CD1c-positive myeloid dendritic cell (primary cell): ENCODE measurements at regions not wholly inside any gene's neighbourhood (a gene's known extent, or its start where the extent isn't known, plus 50 kb on each side); places are given as distances from the start of the nearest gene placed in this dataset.
"Not testable (repeated sequence)": the region's sequence is repeated elsewhere in the genome, so short reads cannot be mapped to it uniquely, and the experiment has no call there.

Source experiments
- DNase-seq: peaks from one replicate; pipeline ENCODE4 v3.0.0-alpha.2; 2016; ENCODE audit errors: extremely low spot score

DNA sequence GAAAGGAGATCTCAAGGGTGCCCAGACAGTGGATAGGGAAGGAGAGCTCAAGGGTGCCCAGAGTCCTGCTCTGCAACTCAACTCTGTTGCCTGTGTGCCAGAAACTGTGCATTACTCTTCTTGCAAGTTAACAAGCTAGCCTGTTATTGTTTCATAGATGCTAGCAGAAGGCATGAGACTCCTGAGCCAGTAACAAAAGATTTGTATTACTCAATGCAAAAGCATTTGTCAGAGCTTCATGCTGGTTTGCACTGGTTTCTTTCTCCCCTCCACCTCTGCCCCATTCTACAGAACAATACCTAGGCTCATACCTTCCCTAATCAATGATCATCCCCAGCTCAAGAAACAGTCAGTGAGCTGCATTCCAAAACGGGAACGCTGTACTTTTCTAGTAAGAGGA, 124.5 kb upstream of the NEIL3 start:
- DNase-seq, result no peak

DNA sequence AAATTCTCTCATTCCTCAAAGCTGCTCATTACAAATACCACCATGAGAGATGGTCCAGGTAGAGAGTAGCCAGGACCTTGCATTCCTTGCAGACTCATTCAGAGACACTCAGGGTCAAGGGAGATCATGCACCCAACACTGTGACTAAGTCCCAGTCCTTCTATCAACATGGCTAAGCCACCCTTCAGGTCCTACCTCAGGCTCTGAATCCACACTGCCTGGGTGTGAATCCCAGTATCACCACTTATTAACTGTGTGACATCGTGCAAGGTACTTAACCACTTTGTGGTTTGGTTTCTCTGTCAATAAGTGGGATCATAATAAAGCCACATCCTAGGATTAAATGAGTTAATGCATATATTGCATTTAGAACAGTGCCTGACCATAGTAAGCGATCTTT, 124.1 kb upstream of the NEIL3 start:
- DNase-seq, result no peak

DNA sequence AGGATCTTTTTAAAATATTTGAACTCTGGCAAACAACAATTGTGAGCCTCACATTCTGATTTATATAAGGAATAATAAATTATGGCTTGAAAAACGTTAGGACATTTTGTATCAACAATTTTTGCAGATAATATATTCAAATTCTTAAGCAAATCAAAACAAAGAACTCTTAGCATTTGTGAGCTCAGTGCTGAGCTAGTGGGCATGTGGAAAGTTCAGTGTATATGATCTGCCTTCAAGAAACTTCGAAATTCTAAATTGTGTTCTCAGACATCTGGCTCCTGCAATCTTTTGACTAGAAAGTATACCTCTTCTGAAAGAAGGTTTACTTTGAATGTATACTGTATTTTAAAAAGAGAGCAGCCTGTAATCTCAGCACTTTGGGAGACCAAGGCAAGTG, 122.3 kb upstream of the NEIL3 start:
- DNase-seq, result no peak

DNA sequence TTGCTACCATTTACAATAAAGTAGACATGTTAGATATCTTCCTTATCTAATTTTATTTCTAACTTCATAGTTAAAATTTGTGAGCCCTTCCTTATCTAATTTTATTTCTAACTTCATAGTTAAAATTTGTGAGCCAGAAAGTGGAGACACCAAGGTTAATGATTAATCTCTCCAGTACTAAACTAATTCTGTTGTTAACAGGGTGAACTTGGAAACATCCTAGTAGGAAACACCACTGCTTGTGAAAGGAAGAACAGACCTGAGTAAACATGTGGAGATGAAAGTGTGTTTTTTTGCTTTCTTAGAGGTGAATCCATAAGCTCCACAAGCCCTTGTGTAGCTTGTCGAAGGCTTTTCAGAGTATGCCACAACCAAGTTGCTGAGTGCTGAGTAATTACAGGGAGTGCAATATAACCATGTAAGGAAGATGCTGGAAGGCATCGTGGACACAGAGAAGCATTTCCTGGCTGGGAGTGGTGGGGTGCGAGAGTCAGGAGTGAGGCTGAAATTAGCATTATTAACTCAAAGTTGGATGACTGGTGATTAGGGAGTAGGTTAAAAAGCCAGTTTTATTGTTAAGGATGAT, 118.6 kb upstream of the NEIL3 start:
- no peak for DNase-seq

DNA sequence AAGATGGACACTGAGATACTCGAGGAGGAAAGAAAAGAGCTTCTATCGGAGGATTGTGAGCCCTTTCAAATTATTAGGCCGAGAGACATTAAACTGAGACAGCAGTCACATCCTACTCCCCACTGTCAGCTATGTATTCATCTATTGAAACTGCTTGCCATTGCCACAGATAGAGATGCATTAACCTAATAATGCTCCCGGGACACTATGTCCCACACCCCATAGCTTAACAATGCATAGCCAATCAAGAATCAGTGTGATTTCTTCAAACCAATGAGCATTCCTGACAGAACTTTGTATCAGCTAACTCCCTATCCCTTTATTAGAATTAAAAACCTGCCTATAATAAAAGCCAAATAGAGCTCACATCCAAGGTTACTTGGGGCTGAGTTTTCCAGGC, 118.1 kb upstream of the NEIL3 start:
- no peak for DNase-seq

DNA sequence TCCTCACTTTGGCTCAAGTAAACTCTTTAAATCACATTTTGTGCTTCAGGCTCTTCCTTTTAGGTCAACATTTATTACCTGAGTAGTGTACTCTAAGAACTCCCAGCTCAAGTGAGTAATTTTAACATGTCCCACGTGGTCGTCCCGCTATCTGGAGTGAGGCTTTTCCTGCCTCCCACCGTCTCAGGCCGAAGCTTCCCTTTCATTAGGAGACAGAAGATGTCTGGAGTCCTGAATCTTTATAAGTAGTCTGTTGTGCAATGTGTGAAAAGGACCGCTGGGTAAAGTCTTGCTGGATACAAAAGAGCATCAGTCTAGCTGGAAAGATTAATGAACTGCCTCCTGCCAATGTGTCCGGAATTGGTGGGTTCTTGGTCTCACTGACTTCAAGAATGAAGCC, 117.7 kb upstream of the NEIL3 start:
- DNase-seq, result no peak

DNA sequence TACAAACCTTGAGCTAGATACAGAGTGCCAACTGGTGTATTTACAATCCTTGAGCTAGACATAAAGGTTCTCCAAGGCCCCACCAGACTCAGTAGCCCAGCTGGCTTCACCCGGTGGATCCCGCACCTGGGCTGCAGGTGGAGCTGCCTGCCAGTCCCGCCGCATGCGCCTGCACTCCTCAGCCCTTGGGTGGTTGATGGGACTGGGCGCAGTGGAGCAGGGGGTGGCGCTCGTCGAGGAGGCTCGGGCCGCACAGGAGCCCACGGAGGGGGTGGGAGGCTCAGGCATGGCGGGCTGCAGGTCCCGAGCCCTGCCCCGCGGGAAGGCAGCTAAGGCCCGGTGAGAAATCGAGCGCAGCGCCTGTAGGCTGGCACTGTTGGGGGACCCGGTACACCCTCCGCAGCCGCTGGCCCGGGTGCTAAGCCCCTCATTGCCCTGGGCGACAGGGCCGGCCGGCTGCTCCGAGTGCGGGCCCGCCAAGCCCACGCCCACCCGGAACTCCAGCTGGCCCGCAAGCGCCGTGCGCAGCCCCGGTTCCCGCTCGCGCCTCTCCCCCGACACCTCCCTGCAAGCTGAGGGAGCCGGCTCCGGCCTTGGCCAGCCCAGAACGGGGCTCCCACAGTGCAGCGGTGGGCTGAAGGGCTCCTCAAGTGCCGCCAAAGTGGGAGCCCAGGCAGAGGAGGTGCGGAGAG, 116.5 kb upstream of the NEIL3 start:
- not testable (repeated sequence) for DNase-seq

DNA sequence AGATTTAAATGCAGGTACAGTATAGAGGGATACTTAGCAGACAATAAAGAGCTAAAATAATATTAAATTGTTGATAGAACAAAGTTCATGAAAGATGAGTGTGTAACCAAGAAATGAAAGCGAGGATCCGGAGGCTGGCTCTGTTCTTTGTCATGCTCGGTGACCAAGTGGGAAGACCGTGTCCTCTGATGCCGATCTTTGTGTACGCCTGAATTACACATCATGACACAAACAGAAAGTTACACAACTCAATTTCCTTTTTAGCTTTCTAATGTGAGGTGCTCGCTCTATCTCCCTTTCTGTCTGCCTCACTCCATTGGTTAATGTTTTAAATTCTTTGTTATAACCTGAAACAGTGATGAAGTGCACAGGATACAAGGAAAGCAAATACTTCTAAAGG, 114.8 kb upstream of the NEIL3 start:
- DNase-seq, result no peak

DNA sequence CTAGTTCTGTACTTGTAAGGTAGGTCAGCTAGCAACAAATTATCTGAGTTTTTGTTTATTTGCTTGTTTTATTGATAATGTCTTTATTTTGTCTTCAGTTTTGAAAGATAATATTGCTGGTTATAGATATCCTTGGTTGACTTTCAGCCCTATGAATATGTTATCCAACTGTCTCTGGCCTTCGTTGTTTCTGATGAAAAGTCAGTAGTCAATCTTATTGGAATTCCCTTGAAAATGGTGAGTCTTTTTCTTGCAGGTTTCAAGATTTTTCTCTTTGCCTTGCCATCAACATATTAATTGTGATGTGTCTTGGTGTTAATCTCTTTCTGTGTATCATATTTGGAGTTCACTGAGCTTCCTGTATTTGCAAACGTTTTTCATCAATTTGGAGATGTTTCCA, 113.1 kb upstream of the NEIL3 start:
- no peak for DNase-seq

DNA sequence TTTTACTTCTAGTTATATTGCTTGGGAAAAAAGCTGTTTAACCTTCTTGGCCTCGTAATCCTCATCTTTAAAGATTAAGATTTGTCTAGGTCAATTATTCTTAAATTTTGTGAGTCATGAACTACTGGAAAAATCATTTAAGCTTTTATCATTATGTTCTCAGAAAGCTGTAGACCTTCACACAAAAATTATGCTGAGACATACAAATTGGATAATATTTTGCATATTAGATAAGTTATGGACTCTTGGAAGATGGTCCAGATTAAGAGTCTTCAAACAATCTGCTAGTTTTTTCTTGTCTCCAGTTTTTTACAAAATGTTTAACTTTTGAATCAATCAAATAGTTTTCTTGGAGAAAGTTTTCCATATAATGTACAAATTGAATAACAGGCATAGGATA, 108.1 kb upstream of the NEIL3 start:
- DNase-seq, result no peak

DNA sequence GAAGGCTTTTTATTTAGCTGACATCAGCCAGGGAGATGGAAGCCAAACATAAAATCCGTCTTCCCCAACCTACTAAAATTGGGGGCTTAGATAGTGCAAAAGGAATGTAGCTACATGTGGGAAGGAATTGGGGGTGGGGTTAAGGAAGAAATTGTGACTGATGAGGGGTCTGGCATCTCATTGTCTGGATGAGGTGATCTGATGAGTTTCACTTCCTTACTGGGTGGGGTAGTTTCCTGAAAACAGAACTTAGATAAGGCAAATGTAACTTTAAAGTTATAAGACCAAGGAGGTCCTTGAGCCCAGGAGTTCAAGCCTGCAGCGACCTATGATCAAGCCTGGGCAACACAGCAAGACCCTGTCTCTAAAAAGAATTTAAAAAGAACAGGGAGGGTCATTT, 105.5 kb upstream of the NEIL3 start:
- no peak for DNase-seq

DNA sequence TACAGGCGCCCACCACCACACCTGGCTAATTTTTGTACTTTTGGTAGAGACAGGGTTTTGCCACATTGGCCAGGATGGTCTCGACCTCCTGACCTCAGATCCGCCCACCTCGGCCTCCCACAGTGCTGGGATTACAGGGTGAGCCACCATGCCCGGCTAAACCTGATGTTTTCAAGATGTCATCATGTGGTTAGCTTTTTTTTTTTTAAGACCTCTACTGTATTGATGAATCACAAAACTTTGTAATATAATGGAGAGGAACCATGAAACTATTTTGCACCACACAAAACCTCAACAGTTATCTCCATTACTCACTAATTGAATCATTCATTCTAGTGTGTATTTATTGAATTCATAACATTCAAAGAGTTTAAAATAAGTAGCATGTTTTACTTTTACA, 94.7 kb upstream of the NEIL3 start:
- no peak for DNase-seq

DNA sequence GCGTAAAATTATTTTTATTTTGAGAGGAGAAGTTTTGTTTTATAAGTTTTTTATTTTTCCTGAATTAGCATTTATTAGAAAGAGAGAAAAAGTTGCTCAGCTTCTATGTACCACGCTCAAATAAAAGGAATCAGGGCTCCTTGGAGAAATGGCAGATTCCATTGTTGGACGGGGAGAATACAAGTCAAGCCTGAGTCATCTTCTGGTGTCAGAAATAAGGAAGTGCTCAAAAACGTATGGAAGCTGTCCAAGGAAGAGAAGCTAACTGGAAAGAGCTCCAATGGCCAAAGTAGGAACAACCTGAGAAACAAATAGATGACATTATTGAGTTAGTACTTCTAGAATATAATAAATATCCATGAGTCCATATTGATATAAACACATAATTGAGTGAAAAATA, 89.3 kb upstream of the NEIL3 start:
- no peak for DNase-seq

DNA sequence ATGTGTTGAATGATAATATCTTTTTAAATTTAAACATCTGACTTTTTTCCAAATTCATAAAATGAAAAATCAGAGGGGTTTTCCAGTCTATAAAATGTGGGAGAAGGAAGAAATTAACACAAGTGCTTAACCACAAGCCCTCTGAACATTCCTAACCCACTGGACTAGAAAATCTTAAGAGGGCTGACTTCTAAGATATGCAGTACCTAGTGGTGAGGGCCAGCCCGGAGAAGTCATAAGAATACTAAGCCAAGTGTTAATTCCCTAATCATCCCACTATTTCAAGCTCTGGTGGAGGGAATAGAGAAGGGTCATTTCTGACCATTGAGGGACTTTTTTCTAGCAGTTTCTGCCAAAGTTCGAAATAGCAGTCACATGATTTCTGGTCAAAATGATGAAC, 86.9 kb upstream of the NEIL3 start:
- DNase-seq, result no peak

DNA sequence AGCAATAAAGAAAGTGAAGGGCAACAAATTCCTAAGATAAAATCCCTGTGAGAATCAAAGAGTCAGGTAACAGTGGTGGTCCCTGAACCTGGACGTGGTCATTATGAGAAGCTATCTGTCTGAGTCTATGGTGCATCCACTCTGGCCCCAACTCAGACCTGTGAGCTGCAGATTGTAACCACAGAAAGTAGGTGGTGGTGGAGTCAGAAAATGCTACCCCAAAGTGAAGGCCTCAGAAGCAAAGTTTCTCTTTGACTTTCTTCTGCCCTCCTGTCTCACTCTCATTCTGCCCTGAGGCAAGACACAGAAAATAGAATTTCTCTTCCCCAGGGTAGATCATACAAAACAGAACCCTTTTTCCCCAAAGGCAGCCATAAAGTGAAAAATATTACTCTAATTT, 84.1 kb upstream of the NEIL3 start:
- no peak for DNase-seq

DNA sequence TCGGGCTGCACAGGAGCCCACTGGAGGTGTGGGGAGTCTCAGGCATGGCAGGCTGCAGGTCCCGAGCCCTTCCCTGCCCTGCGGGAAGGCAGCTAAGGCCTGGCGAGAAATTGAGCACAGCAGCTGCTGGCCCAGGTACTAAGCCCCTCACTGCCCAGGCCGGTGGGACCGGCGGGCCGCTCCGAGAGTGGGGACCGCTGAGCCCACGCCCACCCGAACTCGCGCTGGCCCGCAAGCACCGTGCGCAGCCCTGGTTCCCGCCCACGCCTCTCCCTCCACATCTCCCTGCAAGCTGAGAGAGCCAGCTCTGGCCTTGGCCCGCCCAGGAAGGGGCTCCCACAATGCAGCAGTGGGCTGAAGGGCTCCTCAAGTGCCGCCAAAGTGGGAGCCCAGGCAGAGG, 82.0 kb upstream of the NEIL3 start:
- no peak for DNase-seq

DNA sequence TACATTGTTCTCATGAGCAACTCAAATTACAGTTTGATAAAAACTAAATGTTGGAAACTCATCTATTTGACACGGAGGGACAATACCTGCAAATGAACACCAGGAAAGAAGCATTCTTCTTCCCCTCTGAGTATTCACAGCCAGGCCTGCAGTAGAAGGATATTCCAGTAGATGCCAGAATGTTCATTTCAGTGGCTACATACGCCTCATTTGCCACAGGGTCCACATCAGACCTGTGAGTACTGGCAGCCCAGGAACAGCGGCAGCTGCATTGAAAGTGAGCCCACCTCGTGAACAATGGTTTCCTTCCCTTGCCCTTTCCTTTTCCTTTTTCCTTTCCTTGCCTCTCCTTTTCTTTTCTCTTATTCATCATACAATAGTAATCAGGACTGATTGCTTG, 81.1 kb upstream of the NEIL3 start:
- DNase-seq, result no peak

DNA sequence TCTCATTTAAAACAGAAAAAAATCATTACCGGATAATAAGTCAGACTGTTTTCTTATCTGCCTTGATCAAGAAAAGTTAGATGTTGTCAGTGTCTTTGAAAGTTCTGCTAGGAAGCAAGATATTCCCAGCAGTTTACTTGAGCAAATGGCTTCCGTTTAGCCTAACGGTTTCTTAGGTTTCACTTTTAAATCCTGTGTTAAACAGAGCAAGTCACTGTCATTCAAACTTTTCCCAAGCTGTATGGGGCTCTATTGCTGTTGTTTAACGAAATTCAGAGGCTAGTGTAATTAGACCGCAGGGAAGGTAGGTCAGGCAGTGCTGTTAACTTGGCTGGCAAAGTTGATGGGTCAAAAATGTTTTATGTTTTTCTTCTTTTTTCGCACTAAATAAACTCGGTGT, 80.3 kb upstream of the NEIL3 start:
- no peak for DNase-seq

DNA sequence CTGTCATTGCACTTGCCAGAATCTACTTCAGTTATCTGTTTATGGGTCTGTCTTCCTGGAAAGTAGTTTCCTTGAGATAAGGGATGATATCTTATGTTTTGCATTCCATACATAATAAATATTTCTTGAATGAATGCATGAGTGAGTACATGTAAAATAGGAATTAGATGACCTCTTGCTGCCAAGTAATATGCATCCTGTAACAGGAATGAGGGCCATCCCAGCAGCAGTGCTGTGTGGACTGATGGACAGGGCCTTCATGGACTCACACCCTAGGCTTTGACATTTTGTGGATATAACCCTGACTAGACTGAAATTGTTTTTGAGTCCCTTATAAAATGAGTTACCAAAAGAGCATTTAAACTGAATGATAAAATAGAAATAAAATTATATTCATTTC, 77.2 kb upstream of the NEIL3 start:
- no peak for DNase-seq

DNA sequence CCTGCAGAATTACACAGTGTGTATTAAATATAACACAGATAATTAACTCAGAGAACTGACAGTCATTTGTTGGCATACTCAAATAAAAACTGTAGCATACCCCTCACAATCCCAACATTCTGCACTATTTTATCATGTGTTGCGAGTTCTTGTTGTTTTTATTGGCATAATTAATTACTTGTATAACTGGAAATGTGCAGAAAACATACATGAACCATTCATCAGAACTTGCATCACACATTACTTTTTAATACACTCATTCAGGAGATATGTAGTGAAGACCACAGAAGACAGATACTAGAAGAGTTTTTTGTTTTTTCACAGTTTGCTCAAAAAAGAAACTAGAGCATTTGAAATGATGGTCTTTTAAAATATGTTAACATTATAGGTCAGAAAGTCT, 74.6 kb upstream of the NEIL3 start:
- no peak for DNase-seq

DNA sequence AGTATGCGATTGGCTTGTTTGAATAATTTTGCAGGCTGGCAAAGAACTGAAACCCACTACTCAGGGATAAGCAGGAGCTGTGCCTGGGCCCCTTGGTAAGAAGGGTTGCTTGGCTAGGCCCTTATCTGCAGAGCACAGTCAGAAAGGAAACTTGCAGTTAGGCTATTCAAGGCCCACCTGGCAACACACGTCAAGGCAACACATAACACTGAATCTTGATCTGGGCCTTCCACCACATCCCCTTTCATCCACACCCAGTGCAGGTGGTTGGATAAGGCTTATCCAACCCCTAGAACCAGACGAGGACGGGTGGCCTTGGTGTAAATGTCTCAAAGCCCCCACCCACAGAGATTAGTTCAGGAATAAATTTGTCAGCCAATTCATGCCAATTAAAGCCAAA, 72.8 kb upstream of the NEIL3 start:
- DNase-seq, result no peak

DNA sequence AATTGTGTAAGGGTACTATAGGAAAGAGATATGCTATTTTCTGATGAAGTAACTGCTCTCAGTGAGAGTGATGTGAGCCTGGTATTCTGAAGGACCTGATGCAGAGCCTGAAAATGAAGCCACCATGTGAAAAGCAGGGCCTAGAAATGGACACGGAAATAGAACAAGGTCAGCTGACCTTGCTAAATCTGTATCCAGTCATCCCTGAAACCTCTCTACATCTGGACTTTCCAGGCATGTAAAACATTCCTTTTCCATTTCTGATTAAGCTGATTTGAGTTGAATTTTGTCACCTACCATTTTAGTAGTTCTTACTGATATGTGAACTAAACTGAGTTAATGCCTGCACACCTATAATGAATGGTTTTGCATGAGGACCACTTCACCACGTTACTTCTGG, 72.4 kb upstream of the NEIL3 start:
- no peak for DNase-seq

DNA sequence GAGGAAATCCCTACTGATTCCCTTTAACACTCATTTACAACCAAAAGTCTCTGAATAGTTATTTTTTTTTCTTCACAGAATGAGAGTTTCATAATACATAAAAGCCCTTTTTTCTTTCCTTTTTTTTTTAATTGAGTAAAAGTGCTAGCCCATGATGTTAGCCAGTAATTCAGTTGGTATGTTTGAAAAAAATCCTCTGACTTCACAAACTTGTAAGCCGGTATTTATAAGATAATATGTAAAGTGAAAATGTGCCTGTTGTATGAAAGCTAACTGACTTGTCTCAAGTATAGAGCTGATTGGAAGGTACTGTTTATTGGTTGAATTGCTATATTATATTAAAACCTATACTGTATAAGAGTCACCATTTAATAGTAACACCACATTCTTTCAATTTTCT, 70.2 kb upstream of the NEIL3 start:
- DNase-seq, result no peak

DNA sequence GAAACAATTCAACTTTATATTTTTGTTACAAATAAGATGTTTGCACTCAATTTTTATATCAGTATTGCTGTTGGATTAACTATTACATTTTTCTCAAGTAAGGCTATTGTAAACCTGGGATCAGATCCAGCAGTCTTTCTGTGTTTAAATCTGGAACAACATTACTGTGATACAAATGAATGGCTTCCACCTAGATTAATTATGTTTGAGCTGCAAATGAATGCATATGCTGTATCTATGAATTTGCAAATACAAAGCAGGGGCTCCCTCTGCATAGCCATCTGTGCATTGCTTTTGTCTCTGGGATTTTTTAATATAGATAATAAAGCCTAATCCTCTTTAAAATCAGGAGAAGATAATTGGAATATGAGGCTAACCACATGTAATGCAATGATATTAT, 69.8 kb upstream of the NEIL3 start:
- no peak for DNase-seq
